HL-60 (cell line): ENCODE measurements at regions not wholly inside any gene's neighbourhood (a gene's known extent, or its start where the extent isn't known, plus 50 kb on each side); places are given as distances from the start of the nearest gene placed in this dataset.

Source experiments
- GABPA ChIP-seq: IDR thresholded peaks from 2 replicates; pipeline ENCODE4 v1.6.1; 2012; ENCODE audit warnings: low read depth
- POLR2AphosphoS5 ChIP-seq: IDR thresholded peaks from 2 replicates; pipeline ENCODE4 v1.6.1; 2012; ENCODE audit warnings: low read depth
- SPI1 ChIP-seq: IDR thresholded peaks from 2 replicates; pipeline ENCODE4 v1.6.1; 2012; ENCODE audit warnings: low read depth, mild to moderate bottlenecking, borderline replicate concordance
- TF ChIP-seq, protein P1 (sequence below): IDR thresholded peaks from one replicate; pipeline ENCODE4 v1.5.1; 2011; ENCODE audit warnings: low read length, control low read depth, inconsistent platforms; ENCODE audit not compliant: insufficient read depth
- TF ChIP-seq, protein P2 (sequence below): IDR thresholded peaks from 2 replicates; pipeline ENCODE4 v1.6.1; 2012; ENCODE audit warnings: low read depth; ENCODE audit not compliant: insufficient replicate concordance

DNA sequence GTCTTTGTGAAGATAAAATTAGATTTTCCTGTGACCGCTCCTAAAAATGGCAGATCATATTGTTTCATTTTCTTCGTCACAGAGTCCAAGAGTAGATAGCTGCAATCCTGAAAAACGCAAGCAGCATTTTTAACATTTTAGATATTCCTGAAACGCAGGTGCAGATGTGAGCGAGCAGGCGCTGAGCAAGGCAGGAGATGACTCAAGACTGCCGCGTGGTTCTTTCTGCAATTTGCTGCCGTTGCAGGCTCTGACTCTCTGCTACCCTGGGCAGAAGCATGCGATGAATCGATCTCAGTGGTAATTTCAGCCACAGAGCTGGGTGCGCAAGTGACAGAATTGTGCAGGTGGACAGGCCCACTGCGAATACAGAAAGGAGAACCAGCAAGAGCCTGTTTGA is 331.9 kb downstream of the ACTR3B start:
- TF ChIP-seq, protein P1, sequence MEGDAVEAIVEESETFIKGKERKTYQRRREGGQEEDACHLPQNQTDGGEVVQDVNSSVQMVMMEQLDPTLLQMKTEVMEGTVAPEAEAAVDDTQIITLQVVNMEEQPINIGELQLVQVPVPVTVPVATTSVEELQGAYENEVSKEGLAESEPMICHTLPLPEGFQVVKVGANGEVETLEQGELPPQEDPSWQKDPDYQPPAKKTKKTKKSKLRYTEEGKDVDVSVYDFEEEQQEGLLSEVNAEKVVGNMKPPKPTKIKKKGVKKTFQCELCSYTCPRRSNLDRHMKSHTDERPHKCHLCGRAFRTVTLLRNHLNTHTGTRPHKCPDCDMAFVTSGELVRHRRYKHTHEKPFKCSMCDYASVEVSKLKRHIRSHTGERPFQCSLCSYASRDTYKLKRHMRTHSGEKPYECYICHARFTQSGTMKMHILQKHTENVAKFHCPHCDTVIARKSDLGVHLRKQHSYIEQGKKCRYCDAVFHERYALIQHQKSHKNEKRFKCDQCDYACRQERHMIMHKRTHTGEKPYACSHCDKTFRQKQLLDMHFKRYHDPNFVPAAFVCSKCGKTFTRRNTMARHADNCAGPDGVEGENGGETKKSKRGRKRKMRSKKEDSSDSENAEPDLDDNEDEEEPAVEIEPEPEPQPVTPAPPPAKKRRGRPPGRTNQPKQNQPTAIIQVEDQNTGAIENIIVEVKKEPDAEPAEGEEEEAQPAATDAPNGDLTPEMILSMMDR = no peak
- TF ChIP-seq GABPA (no peak), POLR2AphosphoS5 (no peak), SPI1 (no peak)
- TF ChIP-seq, protein P2, sequence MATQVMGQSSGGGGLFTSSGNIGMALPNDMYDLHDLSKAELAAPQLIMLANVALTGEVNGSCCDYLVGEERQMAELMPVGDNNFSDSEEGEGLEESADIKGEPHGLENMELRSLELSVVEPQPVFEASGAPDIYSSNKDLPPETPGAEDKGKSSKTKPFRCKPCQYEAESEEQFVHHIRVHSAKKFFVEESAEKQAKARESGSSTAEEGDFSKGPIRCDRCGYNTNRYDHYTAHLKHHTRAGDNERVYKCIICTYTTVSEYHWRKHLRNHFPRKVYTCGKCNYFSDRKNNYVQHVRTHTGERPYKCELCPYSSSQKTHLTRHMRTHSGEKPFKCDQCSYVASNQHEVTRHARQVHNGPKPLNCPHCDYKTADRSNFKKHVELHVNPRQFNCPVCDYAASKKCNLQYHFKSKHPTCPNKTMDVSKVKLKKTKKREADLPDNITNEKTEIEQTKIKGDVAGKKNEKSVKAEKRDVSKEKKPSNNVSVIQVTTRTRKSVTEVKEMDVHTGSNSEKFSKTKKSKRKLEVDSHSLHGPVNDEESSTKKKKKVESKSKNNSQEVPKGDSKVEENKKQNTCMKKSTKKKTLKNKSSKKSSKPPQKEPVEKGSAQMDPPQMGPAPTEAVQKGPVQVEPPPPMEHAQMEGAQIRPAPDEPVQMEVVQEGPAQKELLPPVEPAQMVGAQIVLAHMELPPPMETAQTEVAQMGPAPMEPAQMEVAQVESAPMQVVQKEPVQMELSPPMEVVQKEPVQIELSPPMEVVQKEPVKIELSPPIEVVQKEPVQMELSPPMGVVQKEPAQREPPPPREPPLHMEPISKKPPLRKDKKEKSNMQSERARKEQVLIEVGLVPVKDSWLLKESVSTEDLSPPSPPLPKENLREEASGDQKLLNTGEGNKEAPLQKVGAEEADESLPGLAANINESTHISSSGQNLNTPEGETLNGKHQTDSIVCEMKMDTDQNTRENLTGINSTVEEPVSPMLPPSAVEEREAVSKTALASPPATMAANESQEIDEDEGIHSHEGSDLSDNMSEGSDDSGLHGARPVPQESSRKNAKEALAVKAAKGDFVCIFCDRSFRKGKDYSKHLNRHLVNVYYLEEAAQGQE = no peak
